NCI-H146 treated with DMSO at 0.1 percent for 48 hours (cell line): ENCODE measurements at regions not wholly inside any gene's neighbourhood (a gene's known extent, or its start where the extent isn't known, plus 50 kb on each side); places are given as distances from the start of the nearest gene placed in this dataset.

Experiments used
- DNase-seq: peaks from one replicate; lab custom pipeline; 2025; ENCODE audit not compliant: unreplicated experiment; lab: John Stamatoyannopoulos, UW

- no peak for DNase-seq
Observed at GRCh38 chr12:30106204-30106965, 322.6 kb upstream of the TMTC1 start.

- no peak for DNase-seq
Observed at GRCh38 chr12:30105505-30105904, 321.8 kb upstream of the TMTC1 start.

- no peak for DNase-seq
Observed at GRCh38 chr12:30104971-30105370, 321.2 kb upstream of the TMTC1 start.

GRCh38 chr12:30100741-30101140 lies 317.0 kb upstream of the TMTC1 start:
- DNase-seq, result no peak

GRCh38 chr12:30098677-30099076 lies 314.9 kb upstream of the TMTC1 start:
- DNase-seq, result no peak

GRCh38 chr12:30095511-30095910 lies 311.8 kb upstream of the TMTC1 start:
- DNase-seq, result no peak

GRCh38 chr12:30092983-30093617 lies 309.4 kb upstream of the TMTC1 start:
- no peak for DNase-seq

GRCh38 chr12:30090258-30090657 lies 306.5 kb upstream of the TMTC1 start:
- DNase-seq, result no peak

GRCh38 chr12:30088259-30088995 lies 304.7 kb upstream of the TMTC1 start:
- no peak for DNase-seq

GRCh38 chr12:30082381-30082780 lies 298.6 kb upstream of the TMTC1 start:
- no peak for DNase-seq

- DNase-seq, result no peak
Observed at GRCh38 chr12:30074916-30075315, 291.2 kb upstream of the TMTC1 start.

GRCh38 chr12:30072824-30073223 lies 289.1 kb upstream of the TMTC1 start:
- no peak for DNase-seq

- no peak for DNase-seq
Observed at GRCh38 chr12:30067146-30067545, 283.4 kb upstream of the TMTC1 start.

GRCh38 chr12:30064906-30065305 lies 281.2 kb upstream of the TMTC1 start:
- DNase-seq, result no peak

GRCh38 chr12:30063435-30063945 lies 279.7 kb upstream of the TMTC1 start:
- DNase-seq, result no peak

- DNase-seq, result no peak
Observed at GRCh38 chr12:30048371-30048770, 264.6 kb upstream of the TMTC1 start.

- DNase-seq, result no peak
Observed at GRCh38 chr12:30047516-30048254, 263.9 kb upstream of the TMTC1 start.

- no peak for DNase-seq
Observed at GRCh38 chr12:30046376-30046775, 262.6 kb upstream of the TMTC1 start.

GRCh38 chr12:30045171-30045570 lies 261.4 kb upstream of the TMTC1 start:
- no peak for DNase-seq

GRCh38 chr12:30044206-30044605 lies 260.5 kb upstream of the TMTC1 start:
- no peak for DNase-seq
